ENCODE measurements at regions not wholly inside any gene's neighbourhood (a gene's known extent, or its start where the extent isn't known, plus 50 kb on each side); places are given as distances from the start of the nearest gene placed in this dataset.

DNA sequence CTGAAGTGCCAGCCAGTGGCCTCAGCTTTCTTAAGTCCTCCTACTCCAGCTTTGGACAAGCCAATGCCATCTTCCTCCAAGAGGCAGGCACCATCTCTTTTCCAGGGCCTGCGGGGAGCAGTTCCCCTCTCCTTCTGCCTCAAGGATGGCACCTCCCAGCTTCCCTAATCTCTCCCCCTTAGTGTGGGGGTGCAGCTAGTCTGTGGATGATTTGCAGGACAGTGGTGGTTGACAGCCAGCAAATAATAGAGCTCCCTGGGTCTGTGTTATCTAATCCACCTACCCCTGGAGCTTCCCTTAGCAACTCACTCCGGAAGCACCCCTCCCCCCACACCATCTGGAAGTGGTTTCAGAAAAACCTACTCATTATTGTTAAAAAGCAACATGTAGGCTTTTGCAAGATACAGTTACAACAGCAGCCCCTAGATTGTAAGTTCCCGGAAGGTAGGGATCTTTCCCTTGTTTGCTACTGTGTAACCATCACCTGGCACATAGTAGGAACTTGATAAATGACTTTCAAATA lies 247.1 kb downstream of the BCOR start:
- POLR2A ChIA-PET (ENCODE audit: unreplicated experiment): no interaction called here
- H3K9me2 ChIP-seq (replicated peaks; ENCODE audit: low read length): no peaks in the 10 kb centered on the region
- BruUV-seq (replicated peaks): no TSS peak
- H3K27me3 ChIP-seq (ENCODE audit: low read length): no peaks in the 10 kb centered on the region
- no peaks in the 10 kb centered on the region for H3K79me2 ChIP-seq (ENCODE audit: low read length)
- peaks cover 23% of the 10 kb centered on the region for H3K4me1 ChIP-seq (ENCODE audit: insufficient read depth, low read length)
- H2AFZ ChIP-seq (ENCODE audit: low read length): no peak overlapping the region
- DNase-seq: no peak
- no peak for ATAC-seq
- no peaks in the 10 kb centered on the region for H4K20me1 ChIP-seq (ENCODE audit: low read length)
- CTCF ChIA-PET: no interaction called here
- no peak overlapping the region for H3K27ac ChIP-seq (ENCODE audit: low read length)
- H3F3A ChIP-seq (ENCODE audit: low read length, unreplicated experiment): no peaks in the 10 kb centered on the region
- H3K36me3 ChIP-seq (ENCODE audit: low read depth, low read length): no peaks in the 10 kb centered on the region
- H3K4me3 ChIP-seq (ENCODE audit: low read length): no peak overlapping the region
- TF ChIP-seq EZH2phosphoT487 (IDR thresholded peaks at IDR 0.05; ENCODE audit: borderline replicate concordance, low read length) (no peak), CTCF (conservative IDR thresholded peaks at IDR 0.05; ENCODE audit: low read depth, low read length) (no peak), EZH2 (IDR thresholded peaks at IDR 0.05; ENCODE audit: low read length, unreplicated experiment) (no peak)
- no peak overlapping the region for H3K9ac ChIP-seq (ENCODE audit: low read length)
- H3K9me3 ChIP-seq (ENCODE audit: low read length): no peaks in the 10 kb centered on the region
- H3K4me2 ChIP-seq (ENCODE audit: low read length): no peak overlapping the region
- intact Hi-C loops (cut with micrococcal nuclease): no loop called here

- no peak overlapping the region for H2AFZ ChIP-seq (ENCODE audit: low read length)
- H3K9me2 ChIP-seq (replicated peaks; ENCODE audit: low read length): no peaks in the 10 kb centered on the region
- no peaks in the 10 kb centered on the region for H3K79me2 ChIP-seq (ENCODE audit: low read length)
- DNase-seq (no peak), ATAC-seq (no peak)
- H3K4me2 ChIP-seq (ENCODE audit: low read length): no peak overlapping the region
- no TSS peak for BruUV-seq (replicated peaks)
- intact Hi-C loops (cut with micrococcal nuclease): no loop called here
- no peak for TF ChIP-seq CTCF (conservative IDR thresholded peaks at IDR 0.05; ENCODE audit: low read depth, low read length)
- TF ChIP-seq EZH2phosphoT487 (IDR thresholded peaks at IDR 0.05; ENCODE audit: borderline replicate concordance, low read length): no peak
- no peak for TF ChIP-seq EZH2 (IDR thresholded peaks at IDR 0.05; ENCODE audit: low read length, unreplicated experiment)
- H4K20me1 ChIP-seq (ENCODE audit: low read length): no peaks in the 10 kb centered on the region
- H3K9ac ChIP-seq (ENCODE audit: low read length): no peak overlapping the region
- no peaks in the 10 kb centered on the region for H3K27me3 ChIP-seq (ENCODE audit: low read length)
- no peaks in the 10 kb centered on the region for H3K9me3 ChIP-seq (ENCODE audit: low read length)
- H3K4me1 ChIP-seq (ENCODE audit: insufficient read depth, low read length): peaks cover 33% of the 10 kb centered on the region
- ChIA-PET POLR2A (ENCODE audit: unreplicated experiment) (no interaction called here), CTCF (no interaction called here)
- H3K36me3 ChIP-seq (ENCODE audit: low read depth, low read length): no peaks in the 10 kb centered on the region
- H3K27ac ChIP-seq (ENCODE audit: low read length): no peak overlapping the region
- no peak overlapping the region for H3K4me3 ChIP-seq (ENCODE audit: low read length)
- H3F3A ChIP-seq (ENCODE audit: low read length, unreplicated experiment): no peaks in the 10 kb centered on the region
These were observed 245.9 kb downstream of the BCOR start for GRCh38 chrX:39851745-39852455.

GRCh38 chrX:39852491-39852890 lies 245.3 kb downstream of the BCOR start:
- Histone ChIP-seq H3K27ac (ENCODE audit: low read length) (no peak overlapping the region), H3K79me2 (ENCODE audit: low read length) (no peaks in the 10 kb centered on the region), H3K4me3 (ENCODE audit: low read length) (no peak overlapping the region), H3K9me3 (ENCODE audit: low read length) (no peaks in the 10 kb centered on the region), H2AFZ (ENCODE audit: low read length) (no peak overlapping the region), H3K27me3 (ENCODE audit: low read length) (no peaks in the 10 kb centered on the region), H3K4me1 (ENCODE audit: insufficient read depth, low read length) (peaks cover 33% of the 10 kb centered on the region), H3F3A (ENCODE audit: low read length, unreplicated experiment) (no peaks in the 10 kb centered on the region), H3K36me3 (ENCODE audit: low read depth, low read length) (no peaks in the 10 kb centered on the region), H3K9me2 (replicated peaks; ENCODE audit: low read length) (no peaks in the 10 kb centered on the region), H4K20me1 (ENCODE audit: low read length) (no peaks in the 10 kb centered on the region), H3K4me2 (ENCODE audit: low read length) (no peak overlapping the region), H3K9ac (ENCODE audit: low read length) (no peak overlapping the region)
- no peak for TF ChIP-seq EZH2phosphoT487 (IDR thresholded peaks at IDR 0.05; ENCODE audit: borderline replicate concordance, low read length)
- no peak for TF ChIP-seq EZH2 (IDR thresholded peaks at IDR 0.05; ENCODE audit: low read length, unreplicated experiment)
- no peak for TF ChIP-seq CTCF (conservative IDR thresholded peaks at IDR 0.05; ENCODE audit: low read depth, low read length)
- BruUV-seq (replicated peaks): no TSS peak
- DNase-seq (peak; percentile 39), ATAC-seq (no peak)
- ChIA-PET CTCF (no interaction called here), POLR2A (ENCODE audit: unreplicated experiment) (no interaction called here)
- intact Hi-C loops (cut with micrococcal nuclease): no loop called here
